Adrenal gland (tissue), 9 donors: ENCODE measurements at regions not wholly inside any gene's neighbourhood (a gene's known extent, or its start where the extent isn't known, plus 50 kb on each side); places are given as distances from the start of the nearest gene placed in this dataset.

Source experiments
- DNase-seq, 7 donors: peaks; one replicate each; pipeline ENCODE4 v3.0.0-alpha.2; 2019 to 2020
- H3K27ac ChIP-seq, 5 donors: fragments of 200-600 bp; sonication (generic) in 4 of 5; 1 replicate in 3 of 5; 2 replicates in 2 of 5; pipeline versions ENCODE4 v1.5.1 to v1.8.0; 2016 to 2020; ENCODE audit warnings: mild to moderate bottlenecking in 1 of 5
- H3K27me3 ChIP-seq: fragments of 200-600 bp; 2 replicates; pipeline ENCODE4 v1.8.0; 2021
- H3K36me3 ChIP-seq, 2 donors: fragments of 200-600 bp; replicated peaks in 1 of 2; 1 replicate in 1 of 2; 2 replicates in 1 of 2; pipeline versions ENCODE4 v1.5.1 to v1.8.0; 2018 to 2022
- H3K4me1 ChIP-seq, 2 donors: fragments of 200-600 bp; replicated peaks in 1 of 2; 1 replicate in 1 of 2; 2 replicates in 1 of 2; pipeline versions ENCODE4 v1.5.1 to v1.8.0; 2018 to 2021
- H3K4me3 ChIP-seq, 4 donors: fragments of 200-600 bp; sonication (generic) in 3 of 4; one replicate each; pipeline ENCODE4 v1.5.1; 2016 to 2018
- H3K9me3 ChIP-seq, 3 donors: fragments of 200-600 bp; sonication (generic) in 1 of 3; replicated peaks in 1 of 3; 1 replicate in 2 of 3; 2 replicates in 1 of 3; pipeline versions ENCODE4 v1.5.1 to v1.8.0; 2016 to 2021
- CTCF ChIP-seq, 6 experiments: fragments of 450-650 bp in 4 of 6; fragments of 200-600 bp in 2 of 6; sonication (generic) in 1 of 6; IDR thresholded peaks; 1 replicate in 5 of 6; 2 replicates in 1 of 6; pipeline versions ENCODE4 v1.5.1 to v1.8.0; 2016 to 2021; ENCODE audit warnings: antibody characterized with exemption in 6 of 6, mild to moderate bottlenecking in 2 of 6, moderate library complexity in 1 of 6
- POLR2A ChIP-seq, 2 donors: fragments of 450-650 bp; IDR thresholded peaks; one replicate each; pipeline ENCODE4 v1.6.1; 2017; ENCODE audit warnings: antibody characterized with exemption in 2 of 2, mild to moderate bottlenecking in 2 of 2, moderate library complexity in 1 of 2
- WGBS, 4 donors: extraction: QIAGEN DNeasy Blood & Tissue Kit in 2 of 4; methylation state at CpG; one replicate each; pipeline versions ENCODE4 v1.1.5 to v1.1.7; 2013 to 2017; 5-methylcytosine and 5-hydroxymethylcytosine counted together
- intact Hi-C, 2 donors: fragments of 100-400 bp; cut with DNase I; formaldehyde crosslinking; loops; one replicate each; pipeline versions ENCODE4 v1.14.1 to v1.15.0; 2022 to 2023
- donor health status: healthy with polysubstance abuse.
- donor health status: Bipolar disorder and iron deficiency.
- donor health status: DM: yes; HTN: yes; CAD: no.
- donor health status: DM: no; HTN: no; CAD: no.
- donor health status: DM: no; HTN: no; CAD: no.

GRCh38 chr6:163877877-163878639 lies 463.5 kb downstream of the QKI start:
- H3K4me1 ChIP-seq = no peaks in the 10 kb centered on the region
- intact Hi-C loops = no loop called here
- WGBS, 4 donors = 81 to 92% (median 87%) methylated on average over 15 of the region's 15 CpGs
- H3K27ac ChIP-seq = no peak overlapping the region
- no peak for DNase-seq
- no peaks in the 10 kb centered on the region for H3K9me3 ChIP-seq
- no peak overlapping the region for H3K4me3 ChIP-seq
- TF ChIP-seq CTCF (IDR thresholded peaks at IDR 0.05) (no peak), POLR2A (IDR thresholded peaks at IDR 0.05) (no peak)
- H3K27me3 ChIP-seq = no peaks in the 10 kb centered on the region
- no peaks in the 10 kb centered on the region for H3K36me3 ChIP-seq

- Histone ChIP-seq H3K9me3 (no peaks in the 10 kb centered on the region), H3K27me3 (no peaks in the 10 kb centered on the region), H3K4me3 (no peak overlapping the region), H3K27ac (no peak overlapping the region), H3K4me1 (no peaks in the 10 kb centered on the region), H3K36me3 (no peaks in the 10 kb centered on the region)
- DNase-seq = no peak
- intact Hi-C loops = no loop called here
- TF ChIP-seq CTCF (IDR thresholded peaks at IDR 0.05) (no peak), POLR2A (IDR thresholded peaks at IDR 0.05) (no peak)
- 72 to 80% (median 79%) methylated on average over 3 of the region's 3 CpGs for WGBS, 4 donors
Measured at GRCh38 chr6:163876391-163876790, 461.9 kb downstream of the QKI start.

GRCh38 chr6:163874784-163875183 lies 460.3 kb downstream of the QKI start:
- H3K4me3 ChIP-seq = no peak overlapping the region
- 91 to 100% (median 95%) methylated on average over 3 of the region's 3 CpGs for whole genome bisulfite sequencing, 4 donors
- no peak for DNase-seq
- no peak overlapping the region for H3K27ac ChIP-seq
- H3K36me3 ChIP-seq = no peaks in the 10 kb centered on the region
- H3K9me3 ChIP-seq = no peaks in the 10 kb centered on the region
- no peaks in the 10 kb centered on the region for H3K27me3 ChIP-seq
- intact Hi-C loops = no loop called here
- TF ChIP-seq POLR2A (IDR thresholded peaks at IDR 0.05) (no peak), CTCF (IDR thresholded peaks at IDR 0.05) (no peak)
- no peaks in the 10 kb centered on the region for H3K4me1 ChIP-seq

GRCh38 chr6:163872335-163872734 lies 457.8 kb downstream of the QKI start:
- Histone ChIP-seq H3K36me3 (no peaks in the 10 kb centered on the region), H3K4me3 (no peak overlapping the region), H3K4me1 (no peaks in the 10 kb centered on the region), H3K27ac (no peak overlapping the region), H3K27me3 (no peaks in the 10 kb centered on the region), H3K9me3 (no peaks in the 10 kb centered on the region)
- WGBS, 4 donors = 63 to 68% (median 66%) methylated on average over 6 of the region's 6 CpGs
- no peak for DNase-seq
- no peak for TF ChIP-seq POLR2A (IDR thresholded peaks at IDR 0.05)
- no peak for TF ChIP-seq CTCF (IDR thresholded peaks at IDR 0.05)
- intact Hi-C loops = no loop called here
